ENCODE measurements at regions not wholly inside any gene's neighbourhood (a gene's known extent, or its start where the extent isn't known, plus 50 kb on each side); places are given as distances from the start of the nearest gene placed in this dataset.

DNA sequence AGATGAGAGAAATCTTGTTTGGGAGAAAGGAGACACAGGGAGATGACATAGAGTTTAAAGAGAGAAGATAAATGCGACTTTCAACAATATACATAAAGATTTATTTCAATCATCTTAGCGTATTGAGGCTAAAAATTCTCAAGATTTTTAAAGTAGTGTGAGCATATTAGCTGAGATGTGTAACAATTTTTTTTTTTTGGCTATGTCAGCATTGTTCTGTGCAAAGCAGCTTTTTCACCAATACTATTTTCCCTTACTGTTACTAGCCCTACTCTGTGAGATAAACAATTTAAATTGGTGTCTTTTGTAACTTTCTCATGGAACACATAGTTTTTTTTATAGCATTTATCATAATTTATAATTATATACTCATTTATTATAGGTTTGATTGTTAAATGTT, 185.2 kb upstream of the ZNF385D start (continued):
- TF ChIP-seq, protein P1, sequence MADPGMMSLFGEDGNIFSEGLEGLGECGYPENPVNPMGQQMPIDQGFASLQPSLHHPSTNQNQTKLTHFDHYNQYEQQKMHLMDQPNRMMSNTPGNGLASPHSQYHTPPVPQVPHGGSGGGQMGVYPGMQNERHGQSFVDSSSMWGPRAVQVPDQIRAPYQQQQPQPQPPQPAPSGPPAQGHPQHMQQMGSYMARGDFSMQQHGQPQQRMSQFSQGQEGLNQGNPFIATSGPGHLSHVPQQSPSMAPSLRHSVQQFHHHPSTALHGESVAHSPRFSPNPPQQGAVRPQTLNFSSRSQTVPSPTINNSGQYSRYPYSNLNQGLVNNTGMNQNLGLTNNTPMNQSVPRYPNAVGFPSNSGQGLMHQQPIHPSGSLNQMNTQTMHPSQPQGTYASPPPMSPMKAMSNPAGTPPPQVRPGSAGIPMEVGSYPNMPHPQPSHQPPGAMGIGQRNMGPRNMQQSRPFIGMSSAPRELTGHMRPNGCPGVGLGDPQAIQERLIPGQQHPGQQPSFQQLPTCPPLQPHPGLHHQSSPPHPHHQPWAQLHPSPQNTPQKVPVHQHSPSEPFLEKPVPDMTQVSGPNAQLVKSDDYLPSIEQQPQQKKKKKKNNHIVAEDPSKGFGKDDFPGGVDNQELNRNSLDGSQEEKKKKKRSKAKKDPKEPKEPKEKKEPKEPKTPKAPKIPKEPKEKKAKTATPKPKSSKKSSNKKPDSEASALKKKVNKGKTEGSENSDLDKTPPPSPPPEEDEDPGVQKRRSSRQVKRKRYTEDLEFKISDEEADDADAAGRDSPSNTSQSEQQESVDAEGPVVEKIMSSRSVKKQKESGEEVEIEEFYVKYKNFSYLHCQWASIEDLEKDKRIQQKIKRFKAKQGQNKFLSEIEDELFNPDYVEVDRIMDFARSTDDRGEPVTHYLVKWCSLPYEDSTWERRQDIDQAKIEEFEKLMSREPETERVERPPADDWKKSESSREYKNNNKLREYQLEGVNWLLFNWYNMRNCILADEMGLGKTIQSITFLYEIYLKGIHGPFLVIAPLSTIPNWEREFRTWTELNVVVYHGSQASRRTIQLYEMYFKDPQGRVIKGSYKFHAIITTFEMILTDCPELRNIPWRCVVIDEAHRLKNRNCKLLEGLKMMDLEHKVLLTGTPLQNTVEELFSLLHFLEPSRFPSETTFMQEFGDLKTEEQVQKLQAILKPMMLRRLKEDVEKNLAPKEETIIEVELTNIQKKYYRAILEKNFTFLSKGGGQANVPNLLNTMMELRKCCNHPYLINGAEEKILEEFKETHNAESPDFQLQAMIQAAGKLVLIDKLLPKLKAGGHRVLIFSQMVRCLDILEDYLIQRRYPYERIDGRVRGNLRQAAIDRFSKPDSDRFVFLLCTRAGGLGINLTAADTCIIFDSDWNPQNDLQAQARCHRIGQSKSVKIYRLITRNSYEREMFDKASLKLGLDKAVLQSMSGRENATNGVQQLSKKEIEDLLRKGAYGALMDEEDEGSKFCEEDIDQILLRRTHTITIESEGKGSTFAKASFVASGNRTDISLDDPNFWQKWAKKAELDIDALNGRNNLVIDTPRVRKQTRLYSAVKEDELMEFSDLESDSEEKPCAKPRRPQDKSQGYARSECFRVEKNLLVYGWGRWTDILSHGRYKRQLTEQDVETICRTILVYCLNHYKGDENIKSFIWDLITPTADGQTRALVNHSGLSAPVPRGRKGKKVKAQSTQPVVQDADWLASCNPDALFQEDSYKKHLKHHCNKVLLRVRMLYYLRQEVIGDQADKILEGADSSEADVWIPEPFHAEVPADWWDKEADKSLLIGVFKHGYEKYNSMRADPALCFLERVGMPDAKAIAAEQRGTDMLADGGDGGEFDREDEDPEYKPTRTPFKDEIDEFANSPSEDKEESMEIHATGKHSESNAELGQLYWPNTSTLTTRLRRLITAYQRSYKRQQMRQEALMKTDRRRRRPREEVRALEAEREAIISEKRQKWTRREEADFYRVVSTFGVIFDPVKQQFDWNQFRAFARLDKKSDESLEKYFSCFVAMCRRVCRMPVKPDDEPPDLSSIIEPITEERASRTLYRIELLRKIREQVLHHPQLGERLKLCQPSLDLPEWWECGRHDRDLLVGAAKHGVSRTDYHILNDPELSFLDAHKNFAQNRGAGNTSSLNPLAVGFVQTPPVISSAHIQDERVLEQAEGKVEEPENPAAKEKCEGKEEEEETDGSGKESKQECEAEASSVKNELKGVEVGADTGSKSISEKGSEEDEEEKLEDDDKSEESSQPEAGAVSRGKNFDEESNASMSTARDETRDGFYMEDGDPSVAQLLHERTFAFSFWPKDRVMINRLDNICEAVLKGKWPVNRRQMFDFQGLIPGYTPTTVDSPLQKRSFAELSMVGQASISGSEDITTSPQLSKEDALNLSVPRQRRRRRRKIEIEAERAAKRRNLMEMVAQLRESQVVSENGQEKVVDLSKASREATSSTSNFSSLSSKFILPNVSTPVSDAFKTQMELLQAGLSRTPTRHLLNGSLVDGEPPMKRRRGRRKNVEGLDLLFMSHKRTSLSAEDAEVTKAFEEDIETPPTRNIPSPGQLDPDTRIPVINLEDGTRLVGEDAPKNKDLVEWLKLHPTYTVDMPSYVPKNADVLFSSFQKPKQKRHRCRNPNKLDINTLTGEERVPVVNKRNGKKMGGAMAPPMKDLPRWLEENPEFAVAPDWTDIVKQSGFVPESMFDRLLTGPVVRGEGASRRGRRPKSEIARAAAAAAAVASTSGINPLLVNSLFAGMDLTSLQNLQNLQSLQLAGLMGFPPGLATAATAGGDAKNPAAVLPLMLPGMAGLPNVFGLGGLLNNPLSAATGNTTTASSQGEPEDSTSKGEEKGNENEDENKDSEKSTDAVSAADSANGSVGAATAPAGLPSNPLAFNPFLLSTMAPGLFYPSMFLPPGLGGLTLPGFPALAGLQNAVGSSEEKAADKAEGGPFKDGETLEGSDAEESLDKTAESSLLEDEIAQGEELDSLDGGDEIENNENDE (IDR thresholded peaks at IDR 0.05; ENCODE audit: insufficient replicate concordance, low read length): no peak
- no peak for TF ChIP-seq RXRA (IDR thresholded peaks at IDR 0.05; ENCODE audit: insufficient read depth, low read depth, low read length)
- TF ChIP-seq JUND (IDR thresholded peaks at IDR 0.05; ENCODE audit: low read length): no peak
- no peak for TF ChIP-seq KDM5A (IDR thresholded peaks at IDR 0.05; ENCODE audit: low read length)
- TF ChIP-seq CTBP2 (IDR thresholded peaks at IDR 0.05; ENCODE audit: borderline replicate concordance, insufficient read depth, insufficient read length, low read length): no peak
- TF ChIP-seq, protein P2, sequence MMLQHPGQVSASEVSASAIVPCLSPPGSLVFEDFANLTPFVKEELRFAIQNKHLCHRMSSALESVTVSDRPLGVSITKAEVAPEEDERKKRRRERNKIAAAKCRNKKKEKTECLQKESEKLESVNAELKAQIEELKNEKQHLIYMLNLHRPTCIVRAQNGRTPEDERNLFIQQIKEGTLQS (IDR thresholded peaks at IDR 0.05; ENCODE audit: insufficient read depth, low read depth, low read length): no peak
- TF ChIP-seq ASH2L (IDR thresholded peaks at IDR 0.05; ENCODE audit: low read length): no peak
- no peak for TF ChIP-seq GTF2F1 (IDR thresholded peaks at IDR 0.05; ENCODE audit: borderline replicate concordance, low read depth, low read length)
- no peak for TF ChIP-seq SP1 (IDR thresholded peaks at IDR 0.05; ENCODE audit: low read depth, low read length)
- TF ChIP-seq RBBP5 (IDR thresholded peaks at IDR 0.05; ENCODE audit: borderline replicate concordance, low read depth, low read length): no peak
- no peak for TF ChIP-seq EZH2 (IDR thresholded peaks at IDR 0.05; ENCODE audit: low read depth, low read length, severe bottlenecking)
- TF ChIP-seq HDAC6 (IDR thresholded peaks at IDR 0.05; ENCODE audit: low read depth, low read length): no peak

Measured in H1 (cell line).